DND-41 (cell line): ENCODE measurements at regions not wholly inside any gene's neighbourhood (a gene's known extent, or its start where the extent isn't known, plus 50 kb on each side); places are given as distances from the start of the nearest gene placed in this dataset.

Experiments used
- CTCF ChIP-seq: IDR thresholded peaks from 2 replicates; pipeline ENCODE4 v1.5.1; 2012; ENCODE audit warnings: borderline replicate concordance, low read length, moderate library complexity, mild to moderate bottlenecking; ENCODE audit not compliant: poor library complexity, severe bottlenecking; ENCODE audit errors: extremely low read depth
- EZH2 ChIP-seq: IDR thresholded peaks from 3 replicates; pipeline ENCODE4 v1.6.1; 2012; ENCODE audit warnings: borderline replicate concordance, low read depth, mild to moderate bottlenecking, moderate library complexity, low read length, inconsistent platforms; ENCODE audit not compliant: severe bottlenecking

- TF ChIP-seq CTCF, result no peak
- no peak for TF ChIP-seq EZH2
These were observed 196.2 kb upstream of the PRDM1 start for GRCh38 chr6:105889902-105890301.
